ENCODE measurements at regions not wholly inside any gene's neighbourhood (a gene's known extent, or its start where the extent isn't known, plus 50 kb on each side); places are given as distances from the start of the nearest gene placed in this dataset.

- no peaks in the 10 kb centered on the region for H3K27me3 ChIP-seq (ENCODE audit: control insufficient read depth in 1 of 2, insufficient read depth in 1 of 2, low read length in 2 of 2)
- no peak overlapping the region for H2BK120ac ChIP-seq (ENCODE audit: low read depth, low read length)
- H3K4me2 ChIP-seq (ENCODE audit: low read length, poor library complexity, severe bottlenecking) = no peak overlapping the region
- no peak overlapping the region for H2BK15ac ChIP-seq (ENCODE audit: low read depth, poor library complexity, severe bottlenecking)
- no peak overlapping the region for H3K9ac ChIP-seq (ENCODE audit: low read length)
- H3K23ac ChIP-seq (ENCODE audit: low read length in 2 of 2) = no peak overlapping the region
- whole genome bisulfite sequencing = 98% methylated on average over 3 of the region's 5 CpGs
- H2AFZ ChIP-seq (ENCODE audit: low read depth, low read length) = no peak overlapping the region
- H3K14ac ChIP-seq (ENCODE audit: low read length in 2 of 2) = no peak overlapping the region
- peaks cover 16% of the 10 kb centered on the region for H3K4me1 ChIP-seq (ENCODE audit: control insufficient read depth, insufficient read depth, low read depth, low read length)
- H3K36me3 ChIP-seq (ENCODE audit: control insufficient read depth in 1 of 2, insufficient read depth in 2 of 2, low read depth in 1 of 2, low read length in 2 of 2) = peaks cover 0 to 10% of the 10 kb centered on the region in 2 experiments
- H3K4ac ChIP-seq (ENCODE audit: low read depth in 1 of 2, low read length in 2 of 2) = peak overlapping the region in 1 of 2 experiments; percentile 28
- H2BK5ac ChIP-seq (ENCODE audit: low read depth, low read length, poor library complexity, severe bottlenecking) = no peak overlapping the region
- H2AK5ac ChIP-seq (ENCODE audit: low read length, severe bottlenecking) = no peak overlapping the region
- H3K79me1 ChIP-seq (replicated peaks; ENCODE audit: low read length, poor library complexity, severe bottlenecking) = peaks cover 27% of the 10 kb centered on the region
- no peak overlapping the region for H3K4me3 ChIP-seq (ENCODE audit: insufficient read depth in 1 of 2, low read depth in 1 of 2, low read length in 2 of 2)
- H2BK12ac ChIP-seq (ENCODE audit: low read length in 2 of 2) = no peak overlapping the region
- H4K91ac ChIP-seq (ENCODE audit: low read length) = no peak overlapping the region
- H4K8ac ChIP-seq (ENCODE audit: low read length) = no peak overlapping the region
- DNase-seq = no peak
- no peak overlapping the region for H3K27ac ChIP-seq (ENCODE audit: low read length, poor library complexity, severe bottlenecking)
- peaks cover 18% of the 10 kb centered on the region for H3K9me3 ChIP-seq (ENCODE audit: control insufficient read depth, low read length)
- no peak overlapping the region for H3K18ac ChIP-seq (ENCODE audit: low read depth in 1 of 2, low read length in 2 of 2)
Measured at GRCh38 chr2:120853306-120854013, 117.8 kb downstream of the GLI2 start.

- Histone ChIP-seq H3K18ac (ENCODE audit: low read depth in 1 of 2, low read length in 2 of 2) (no peak overlapping the region), H2AK5ac (ENCODE audit: low read length, severe bottlenecking) (no peak overlapping the region), H4K91ac (ENCODE audit: low read length) (no peak overlapping the region), H2BK12ac (ENCODE audit: low read length in 2 of 2) (no peak overlapping the region), H3K4me2 (ENCODE audit: low read length, poor library complexity, severe bottlenecking) (no peak overlapping the region), H3K4me1 (ENCODE audit: control insufficient read depth, insufficient read depth, low read depth, low read length) (peaks cover 19% of the 10 kb centered on the region), H3K79me1 (replicated peaks; ENCODE audit: low read length, poor library complexity, severe bottlenecking) (peaks cover 24% of the 10 kb centered on the region), H3K36me3 (ENCODE audit: control insufficient read depth in 1 of 2, insufficient read depth in 2 of 2, low read depth in 1 of 2, low read length in 2 of 2) (peaks cover 0 to 10% of the 10 kb centered on the region in 2 experiments), H2BK5ac (ENCODE audit: low read depth, low read length, poor library complexity, severe bottlenecking) (no peak overlapping the region), H2BK15ac (ENCODE audit: low read depth, poor library complexity, severe bottlenecking) (no peak overlapping the region), H3K4ac (ENCODE audit: low read depth in 1 of 2, low read length in 2 of 2) (peak overlapping the region in 1 of 2 experiments; percentile 28), H2AFZ (ENCODE audit: low read depth, low read length) (no peak overlapping the region), H3K9me3 (ENCODE audit: control insufficient read depth, low read length) (peaks cover 12% of the 10 kb centered on the region), H3K27me3 (ENCODE audit: control insufficient read depth in 1 of 2, insufficient read depth in 1 of 2, low read length in 2 of 2) (no peaks in the 10 kb centered on the region), H3K14ac (ENCODE audit: low read length in 2 of 2) (no peak overlapping the region), H3K9ac (ENCODE audit: low read length) (no peak overlapping the region), H2BK120ac (ENCODE audit: low read depth, low read length) (no peak overlapping the region), H3K23ac (ENCODE audit: low read length in 2 of 2) (no peak overlapping the region), H3K27ac (ENCODE audit: low read length, poor library complexity, severe bottlenecking) (no peak overlapping the region), H4K8ac (ENCODE audit: low read length) (peak overlapping the region; percentile 64), H3K4me3 (ENCODE audit: insufficient read depth in 1 of 2, low read depth in 1 of 2, low read length in 2 of 2) (no peak overlapping the region)
- no peak for DNase-seq
- WGBS = 75% methylated on average over 7 of the region's 7 CpGs
Measured at GRCh38 chr2:120854014-120854620, 118.4 kb downstream of the GLI2 start.

- Histone ChIP-seq H2BK12ac (ENCODE audit: low read length in 2 of 2) (peak overlapping the region in 1 of 2 experiments; percentile 63), H3K18ac (ENCODE audit: low read depth in 1 of 2, low read length in 2 of 2) (peak overlapping the region in 1 of 2 experiments; percentile 37), H4K91ac (ENCODE audit: low read length) (no peak overlapping the region), H2BK15ac (ENCODE audit: low read depth, poor library complexity, severe bottlenecking) (no peak overlapping the region), H3K79me1 (replicated peaks; ENCODE audit: low read length, poor library complexity, severe bottlenecking) (peaks cover 25% of the 10 kb centered on the region), H3K14ac (ENCODE audit: low read length in 2 of 2) (peak overlapping the region in 1 of 2 experiments; percentile 22), H3K4me1 (ENCODE audit: control insufficient read depth, insufficient read depth, low read depth, low read length) (peaks cover 19% of the 10 kb centered on the region), H3K9me3 (ENCODE audit: control insufficient read depth, low read length) (peaks cover 4% of the 10 kb centered on the region), H2AK5ac (ENCODE audit: low read length, severe bottlenecking) (no peak overlapping the region), H2BK120ac (ENCODE audit: low read depth, low read length) (no peak overlapping the region), H3K4me3 (ENCODE audit: insufficient read depth in 1 of 2, low read depth in 1 of 2, low read length in 2 of 2) (no peak overlapping the region), H4K8ac (ENCODE audit: low read length) (no peak overlapping the region), H3K36me3 (ENCODE audit: control insufficient read depth in 1 of 2, insufficient read depth in 2 of 2, low read depth in 1 of 2, low read length in 2 of 2) (peaks cover 0 to 10% of the 10 kb centered on the region in 2 experiments), H2AFZ (ENCODE audit: low read depth, low read length) (no peak overlapping the region), H3K27me3 (ENCODE audit: control insufficient read depth in 1 of 2, insufficient read depth in 1 of 2, low read length in 2 of 2) (no peaks in the 10 kb centered on the region), H2BK5ac (ENCODE audit: low read depth, low read length, poor library complexity, severe bottlenecking) (no peak overlapping the region), H3K27ac (ENCODE audit: low read length, poor library complexity, severe bottlenecking) (no peak overlapping the region), H3K4me2 (ENCODE audit: low read length, poor library complexity, severe bottlenecking) (no peak overlapping the region), H3K9ac (ENCODE audit: low read length) (no peak overlapping the region), H3K4ac (ENCODE audit: low read depth in 1 of 2, low read length in 2 of 2) (no peak overlapping the region), H3K23ac (ENCODE audit: low read length in 2 of 2) (no peak overlapping the region)
- WGBS = 44% methylated on average over 7 of the region's 10 CpGs
- peak; percentile 31 for DNase-seq
Measured at GRCh38 chr2:120854766-120855530, 119.3 kb downstream of the GLI2 start.

Measured in mesenchymal stem cell (in vitro differentiated cells and primary cell).